OCI-LY7 (cell line): ENCODE measurements at regions not wholly inside any gene's neighbourhood (a gene's known extent, or its start where the extent isn't known, plus 50 kb on each side); places are given as distances from the start of the nearest gene placed in this dataset.
"Not testable (repeated sequence)": the region's sequence is repeated elsewhere in the genome, so short reads cannot be mapped to it uniquely, and the experiment has no call there.

Experiments used
- BruUV-seq: library from RNA; stranded (reverse); fragments of 400-500 nt; replicated peaks from 2 replicates; lab custom pipeline; 2021; lab: Mats Ljungman, UMichigan
- CTCF ChIA-PET: fragments of 300-600 bp; sonication (Branson Sonifier 250); formaldehyde crosslinking; loops from one replicate; lab custom pipeline; 2022; ENCODE audit warnings: antibody characterized with exemption; ENCODE audit not compliant: unreplicated experiment; lab: Charles Lee
- POLR2A ChIA-PET: fragments of 300-600 bp; sonication (Branson Sonifier 250); formaldehyde crosslinking; loops from one replicate; lab custom pipeline; 2022; ENCODE audit warnings: antibody characterized with exemption; lab: Charles Lee
- DNase-seq: peaks from one replicate; pipeline ENCODE4 v3.0.0-alpha.2; 2015; ENCODE audit warnings: low spot score
- H2AFZ ChIP-seq: fragments of 200-600 bp; sonication (generic), shearing (Covaris generic); 2 replicates; pipeline ENCODE4 v1.6.1; 2014; ENCODE audit warnings: mild to moderate bottlenecking, antibody characterized with exemption, low read length, moderate library complexity
- H3K27ac ChIP-seq: fragments of 200-600 bp; sonication (generic); 2 replicates; pipeline ENCODE4 v1.5.1; 2014; ENCODE audit warnings: mixed run types, low read depth, mild to moderate bottlenecking, moderate library complexity, low read length, inconsistent platforms; ENCODE audit not compliant: poor library complexity, severe bottlenecking
- H3K36me3 ChIP-seq: fragments of 200-600 bp; sonication (generic); 2 replicates; pipeline ENCODE4 v1.6.1; 2014; ENCODE audit warnings: mild to moderate bottlenecking, antibody characterized with exemption, low read length, moderate library complexity, mixed read lengths; ENCODE audit not compliant: insufficient read depth
- H3K4me1 ChIP-seq: fragments of 200-600 bp; sonication (generic); 2 replicates; pipeline ENCODE4 v1.5.1; 2014; ENCODE audit warnings: mild to moderate bottlenecking, low read length; ENCODE audit not compliant: insufficient read depth, poor library complexity, severe bottlenecking
- H3K4me2 ChIP-seq: fragments of 200-600 bp; sonication (generic); 2 replicates; pipeline ENCODE4 v1.6.1; 2014; ENCODE audit warnings: mild to moderate bottlenecking, low read length
- H3K4me3 ChIP-seq: fragments of 200-600 bp; sonication (generic); 2 replicates; pipeline ENCODE4 v1.5.1; 2014; ENCODE audit warnings: mild to moderate bottlenecking, low read depth, low read length; ENCODE audit not compliant: poor library complexity, severe bottlenecking
- H3K79me2 ChIP-seq: fragments of 200-600 bp; sonication (generic); 2 replicates; pipeline ENCODE4 v1.6.1; 2016; ENCODE audit warnings: low read depth, mild to moderate bottlenecking, low read length, moderate library complexity, mixed read lengths; ENCODE audit not compliant: insufficient read depth
- H3K9me2 ChIP-seq: fragments of 200-600 bp; sonication (generic); 2 replicates; pipeline ENCODE4 v1.6.1; 2016; ENCODE audit warnings: mild to moderate bottlenecking, low read length, mixed read lengths; ENCODE audit not compliant: insufficient read depth
- H3K9me3 ChIP-seq: fragments of 200-600 bp; sonication (generic); 2 replicates; pipeline ENCODE4 v1.6.1; 2014; ENCODE audit warnings: mild to moderate bottlenecking, mixed run types, low read length, mixed read lengths
- H4K20me1 ChIP-seq: fragments of 200-600 bp; sonication (generic); 2 replicates; pipeline ENCODE4 v1.6.1; 2014; ENCODE audit warnings: mild to moderate bottlenecking, antibody characterized with exemption, low read length, moderate library complexity, mixed read lengths; ENCODE audit not compliant: insufficient read depth
- CTCF ChIP-seq: fragments of 200-600 bp; sonication (generic); conservative IDR thresholded peaks from 2 replicates; pipeline ENCODE4 v1.5.1; 2014; ENCODE audit warnings: mild to moderate bottlenecking, antibody characterized with exemption, low read length, moderate library complexity, mixed read lengths
- EZH2phosphoT487 ChIP-seq: fragments of 200-600 bp; sonication (generic); IDR thresholded peaks from 2 replicates; pipeline ENCODE4 v1.6.1; 2018; ENCODE audit warnings: low read depth, borderline replicate concordance, mild to moderate bottlenecking, mixed run types, antibody characterized with exemption, low read length, moderate library complexity, mixed read lengths
- intact Hi-C: fragments of 100-400 bp; cut with micrococcal nuclease; formaldehyde crosslinking; loops from one replicate; pipeline ENCODE4 v1.10.0; 2022; ENCODE audit not compliant: unreplicated experiment

- CTCF ChIA-PET, H3K4me2 ChIP-seq, H3K79me2 ChIP-seq, H3K27ac ChIP-seq, H4K20me1 ChIP-seq, H3K4me3 ChIP-seq, H3K9me2 ChIP-seq, H3K36me3 ChIP-seq, H3K4me1 ChIP-seq, POLR2A ChIA-PET, DNase-seq, H3K9me3 ChIP-seq, BruUV-seq, intact Hi-C loops: not testable (repeated sequence)
- peak overlapping the region; percentile 44; the same call in 1 of the 2 replicates for H2AFZ ChIP-seq
Observed at GRCh38 chr12:131285905-131286295, 332.2 kb downstream of the ADGRD1 start.

- POLR2A ChIA-PET, H3K9me2 ChIP-seq, H2AFZ ChIP-seq, DNase-seq, H3K9me3 ChIP-seq, H4K20me1 ChIP-seq, BruUV-seq, H3K4me2 ChIP-seq, intact Hi-C loops, H3K79me2 ChIP-seq, H3K4me1 ChIP-seq, H3K27ac ChIP-seq, CTCF ChIA-PET, H3K36me3 ChIP-seq, H3K4me3 ChIP-seq: not testable (repeated sequence)
Observed at GRCh38 chr12:131286301-131286700, 332.6 kb downstream of the ADGRD1 start.

- no peak for TF ChIP-seq CTCF
- no peak for TF ChIP-seq EZH2phosphoT487
- DNase-seq = no peak
- H3K4me2 ChIP-seq = no peak overlapping the region
- H3K27ac ChIP-seq = no peak overlapping the region
- no peaks in the 10 kb centered on the region for H4K20me1 ChIP-seq
- H3K4me1 ChIP-seq = peaks cover 3% of the 10 kb centered on the region
- intact Hi-C loops = no loop called here
- no peaks in the 10 kb centered on the region for H3K9me2 ChIP-seq
- H3K9me3 ChIP-seq = no peaks in the 10 kb centered on the region
- H3K4me3 ChIP-seq = no peak overlapping the region
- ChIA-PET CTCF (no interaction called here), POLR2A (no interaction called here)
- H2AFZ ChIP-seq = no peak overlapping the region
- no TSS peak for BruUV-seq
- no peaks in the 10 kb centered on the region for H3K36me3 ChIP-seq
- no peaks in the 10 kb centered on the region for H3K79me2 ChIP-seq
Observed at GRCh38 chr12:131287015-131287937, 333.6 kb downstream of the ADGRD1 start.
